GM23338 (cell line): ENCODE measurements at regions not wholly inside any gene's neighbourhood (a gene's known extent, or its start where the extent isn't known, plus 50 kb on each side); places are given as distances from the start of the nearest gene placed in this dataset.

Experiments
- ATAC-seq: fragments of 200-7000 bp; cut with Tn5 transposase; 3 replicates; pipeline ENCODE4 v1.9.1; 2020
- DNase-seq: peaks from one replicate; pipeline ENCODE4 v3.0.0-alpha.2; 2015; ENCODE audit warnings: low spot score
- H2AFZ ChIP-seq: fragments of 200-600 bp; sonication (generic); 2 replicates; pipeline ENCODE4 v1.8.0; 2016; ENCODE audit warnings: antibody characterized with exemption, mild to moderate bottlenecking, moderate library complexity
- H3F3A ChIP-seq: fragments of 200-600 bp; sonication (generic); replicated peaks from 2 replicates; pipeline ENCODE4 v1.8.0; 2017; ENCODE audit warnings: antibody characterized with exemption, mixed run types, low read depth
- H3K27ac ChIP-seq: fragments of 200-600 bp; sonication (generic); 2 replicates; pipeline ENCODE4 v1.6.1; 2016; ENCODE audit warnings: low read depth
- H3K27me3 ChIP-seq: fragments of 200-600 bp; sonication (generic); 2 replicates; pipeline ENCODE4 v1.8.0; 2016; ENCODE audit warnings: mild to moderate bottlenecking, mixed run types, moderate library complexity; ENCODE audit not compliant: insufficient read depth
- H3K36me3 ChIP-seq: fragments of 200-600 bp; sonication (generic); 2 replicates; pipeline ENCODE4 v1.8.0; 2016; ENCODE audit warnings: mild to moderate bottlenecking; ENCODE audit not compliant: insufficient read depth
- H3K4me1 ChIP-seq: fragments of 200-600 bp; sonication (generic); 2 replicates; pipeline ENCODE4 v1.8.0; 2016; ENCODE audit warnings: mild to moderate bottlenecking, moderate library complexity; ENCODE audit not compliant: insufficient read depth
- H3K4me2 ChIP-seq: fragments of 200-600 bp; sonication (generic); 2 replicates; pipeline ENCODE4 v1.7.1; 2017; ENCODE audit warnings: mixed run types
- H3K4me3 ChIP-seq: fragments of 200-600 bp; sonication (generic); 2 replicates; pipeline ENCODE4 v1.6.1; 2016; ENCODE audit warnings: mixed run types
- H3K79me2 ChIP-seq: fragments of 200-600 bp; sonication (generic); replicated peaks from 2 replicates; pipeline ENCODE4 v1.8.0; 2017; ENCODE audit warnings: mild to moderate bottlenecking; ENCODE audit not compliant: insufficient read depth
- H3K9me2 ChIP-seq: fragments of 200-600 bp; sonication (generic); 2 replicates; pipeline ENCODE4 v1.8.0; 2017; ENCODE audit not compliant: insufficient read depth
- H4K20me1 ChIP-seq: fragments of 200-600 bp; sonication (generic); replicated peaks from 2 replicates; pipeline ENCODE4 v1.8.0; 2017; ENCODE audit warnings: mild to moderate bottlenecking; ENCODE audit not compliant: insufficient read depth
- H3K27ac Mint-ChIP-seq: 2 replicates; pipeline ENCODE4 v1.8.0; 2020; ENCODE audit warnings: inconsistent platforms, mild to moderate bottlenecking, moderate library complexity, mixed read lengths
- H3K27me3 Mint-ChIP-seq: 3 replicates; pipeline ENCODE4 v1.8.0; 2022; ENCODE audit warnings: low read depth, mild to moderate bottlenecking, moderate library complexity, mixed read lengths, inconsistent platforms; ENCODE audit not compliant: insufficient read depth, poor library complexity
- H3K36me3 Mint-ChIP-seq: 3 replicates; pipeline ENCODE4 v1.8.0; 2021; ENCODE audit warnings: low read depth, mild to moderate bottlenecking, inconsistent platforms, moderate library complexity, mixed read lengths
- H3K4me1 Mint-ChIP-seq: 3 replicates; pipeline ENCODE4 v1.8.0; 2020; ENCODE audit warnings: mild to moderate bottlenecking, inconsistent platforms, mixed read lengths
- H3K4me3 Mint-ChIP-seq: 3 replicates; pipeline ENCODE4 v1.8.0; 2021; ENCODE audit warnings: moderate library complexity, mild to moderate bottlenecking, inconsistent platforms, mixed read lengths
- H3K9me3 Mint-ChIP-seq: 3 replicates; pipeline ENCODE4 v1.8.0; 2020; ENCODE audit warnings: moderate library complexity, mild to moderate bottlenecking, inconsistent platforms, mixed read lengths
- CREB1 ChIP-seq: fragments of 250-450 bp; sonication (Bioruptor Pico); IDR thresholded peaks from 2 replicates; pipeline ENCODE4 v1.5.0; 2020; ENCODE audit warnings: low read depth, mild to moderate bottlenecking, moderate library complexity
- EZH2phosphoT487 ChIP-seq: fragments of 200-600 bp; sonication (generic); IDR thresholded peaks from one replicate; pipeline ENCODE4 v1.8.1; 2018; ENCODE audit warnings: antibody characterized with exemption; ENCODE audit not compliant: unreplicated experiment
- JUNB ChIP-seq: IDR thresholded peaks from one replicate; pipeline ENCODE4 v1.6.1; 2016; ENCODE audit warnings: antibody characterized with exemption; ENCODE audit not compliant: unreplicated experiment
- STAT1 ChIP-seq: IDR thresholded peaks from one replicate; pipeline ENCODE4 v1.6.1; 2016; ENCODE audit warnings: antibody characterized with exemption; ENCODE audit not compliant: unreplicated experiment
- ZNF114 ChIP-seq: fragments of 250-450 bp; sonication (Bioruptor Pico); IDR thresholded peaks from 2 replicates; pipeline ENCODE4 v1.5.0; 2020; ENCODE audit warnings: mild to moderate bottlenecking, moderate library complexity
- TF ChIP-seq, protein P1 (sequence below): IDR thresholded peaks from 2 replicates; pipeline ENCODE4 v1.6.1; 2016; ENCODE audit warnings: antibody characterized with exemption
- TF ChIP-seq, protein P2 (sequence below): IDR thresholded peaks from one replicate; pipeline ENCODE4 v1.6.1; 2018; ENCODE audit warnings: antibody characterized with exemption; ENCODE audit not compliant: unreplicated experiment
- TF ChIP-seq, protein P3 (sequence below): fragments of 250-450 bp; sonication (Bioruptor Pico); IDR thresholded peaks from 2 replicates; pipeline ENCODE4 v1.5.0; 2020; ENCODE audit warnings: mild to moderate bottlenecking, moderate library complexity

DNA sequence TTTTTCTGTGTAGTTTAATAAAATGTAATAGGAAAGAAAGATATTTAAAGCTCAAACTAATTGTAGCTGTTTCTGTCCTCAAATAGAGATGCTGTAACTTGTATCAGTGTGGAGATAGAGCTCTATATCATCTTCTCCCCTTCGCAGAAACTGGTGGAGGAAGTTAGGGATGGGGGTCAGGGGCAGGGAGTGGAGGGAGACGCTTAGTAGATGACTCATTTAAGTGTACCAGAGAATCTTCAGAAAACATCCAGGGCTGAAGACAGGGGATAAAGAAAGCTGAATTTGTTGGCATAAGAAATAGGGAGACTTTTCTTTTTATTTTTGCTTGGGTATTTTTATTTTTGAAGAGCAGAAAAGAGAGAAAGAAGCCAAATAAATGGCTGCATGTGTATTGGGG lies 282.6 kb upstream of the DPYD start:
- no peak for DNase-seq
- Histone ChIP-seq H3F3A (no peaks in the 10 kb centered on the region), H3K27ac (no peak overlapping the region), H3K4me1 (no peaks in the 10 kb centered on the region), H3K4me3 (no peak overlapping the region), H4K20me1 (no peaks in the 10 kb centered on the region), H3K9me2 (no peaks in the 10 kb centered on the region), H3K79me2 (no peaks in the 10 kb centered on the region), H2AFZ (no peak overlapping the region), H3K27me3 (peaks cover 82% of the 10 kb centered on the region), H3K4me2 (no peak overlapping the region), H3K36me3 (no peaks in the 10 kb centered on the region)
- Mint-ChIP-seq H3K36me3 (no peaks in the 10 kb centered on the region), H3K9me3 (no peaks in the 10 kb centered on the region), H3K4me3 (no peak overlapping the region), H3K27me3 (peaks cover 30% of the 10 kb centered on the region), H3K27ac (no peak overlapping the region), H3K4me1 (peaks cover 30% of the 10 kb centered on the region)
- TF ChIP-seq JUNB, result no peak
- TF ChIP-seq, protein P1, sequence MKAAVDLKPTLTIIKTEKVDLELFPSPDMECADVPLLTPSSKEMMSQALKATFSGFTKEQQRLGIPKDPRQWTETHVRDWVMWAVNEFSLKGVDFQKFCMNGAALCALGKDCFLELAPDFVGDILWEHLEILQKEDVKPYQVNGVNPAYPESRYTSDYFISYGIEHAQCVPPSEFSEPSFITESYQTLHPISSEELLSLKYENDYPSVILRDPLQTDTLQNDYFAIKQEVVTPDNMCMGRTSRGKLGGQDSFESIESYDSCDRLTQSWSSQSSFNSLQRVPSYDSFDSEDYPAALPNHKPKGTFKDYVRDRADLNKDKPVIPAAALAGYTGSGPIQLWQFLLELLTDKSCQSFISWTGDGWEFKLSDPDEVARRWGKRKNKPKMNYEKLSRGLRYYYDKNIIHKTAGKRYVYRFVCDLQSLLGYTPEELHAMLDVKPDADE, result no peak
- TF ChIP-seq, protein P2, sequence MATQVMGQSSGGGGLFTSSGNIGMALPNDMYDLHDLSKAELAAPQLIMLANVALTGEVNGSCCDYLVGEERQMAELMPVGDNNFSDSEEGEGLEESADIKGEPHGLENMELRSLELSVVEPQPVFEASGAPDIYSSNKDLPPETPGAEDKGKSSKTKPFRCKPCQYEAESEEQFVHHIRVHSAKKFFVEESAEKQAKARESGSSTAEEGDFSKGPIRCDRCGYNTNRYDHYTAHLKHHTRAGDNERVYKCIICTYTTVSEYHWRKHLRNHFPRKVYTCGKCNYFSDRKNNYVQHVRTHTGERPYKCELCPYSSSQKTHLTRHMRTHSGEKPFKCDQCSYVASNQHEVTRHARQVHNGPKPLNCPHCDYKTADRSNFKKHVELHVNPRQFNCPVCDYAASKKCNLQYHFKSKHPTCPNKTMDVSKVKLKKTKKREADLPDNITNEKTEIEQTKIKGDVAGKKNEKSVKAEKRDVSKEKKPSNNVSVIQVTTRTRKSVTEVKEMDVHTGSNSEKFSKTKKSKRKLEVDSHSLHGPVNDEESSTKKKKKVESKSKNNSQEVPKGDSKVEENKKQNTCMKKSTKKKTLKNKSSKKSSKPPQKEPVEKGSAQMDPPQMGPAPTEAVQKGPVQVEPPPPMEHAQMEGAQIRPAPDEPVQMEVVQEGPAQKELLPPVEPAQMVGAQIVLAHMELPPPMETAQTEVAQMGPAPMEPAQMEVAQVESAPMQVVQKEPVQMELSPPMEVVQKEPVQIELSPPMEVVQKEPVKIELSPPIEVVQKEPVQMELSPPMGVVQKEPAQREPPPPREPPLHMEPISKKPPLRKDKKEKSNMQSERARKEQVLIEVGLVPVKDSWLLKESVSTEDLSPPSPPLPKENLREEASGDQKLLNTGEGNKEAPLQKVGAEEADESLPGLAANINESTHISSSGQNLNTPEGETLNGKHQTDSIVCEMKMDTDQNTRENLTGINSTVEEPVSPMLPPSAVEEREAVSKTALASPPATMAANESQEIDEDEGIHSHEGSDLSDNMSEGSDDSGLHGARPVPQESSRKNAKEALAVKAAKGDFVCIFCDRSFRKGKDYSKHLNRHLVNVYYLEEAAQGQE, result no peak
- no peak for ATAC-seq

DNA sequence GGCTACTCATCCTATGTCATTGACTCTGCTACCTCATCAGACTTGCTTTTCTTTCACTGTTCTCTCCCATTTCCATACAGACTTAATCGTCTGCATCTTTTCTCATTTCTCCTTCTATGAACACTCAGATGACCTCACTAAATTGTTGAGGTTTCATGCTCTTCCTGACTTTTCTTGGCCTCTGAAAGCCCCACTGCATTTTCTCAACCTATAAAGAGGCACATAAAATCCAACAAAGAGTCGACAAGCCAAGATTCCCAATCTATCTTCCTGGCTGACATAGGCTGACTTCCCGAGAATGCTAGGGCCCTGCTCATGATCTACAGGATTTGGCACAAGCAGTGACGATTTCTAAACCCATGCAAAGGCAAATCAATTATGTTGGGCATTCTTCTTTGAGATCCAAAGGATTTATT lies 280.8 kb upstream of the DPYD start:
- H3K36me3 ChIP-seq, result no peaks in the 10 kb centered on the region
- no peaks in the 10 kb centered on the region for H3K9me2 ChIP-seq
- ATAC-seq, result no peak
- no peak overlapping the region for H3K4me2 ChIP-seq
- H3K4me1 ChIP-seq, result no peaks in the 10 kb centered on the region
- Mint-ChIP-seq H3K4me3 (no peak overlapping the region), H3K9me3 (no peaks in the 10 kb centered on the region), H3K27ac (no peak overlapping the region), H3K4me1 (peaks cover 24% of the 10 kb centered on the region), H3K36me3 (no peaks in the 10 kb centered on the region), H3K27me3 (peaks cover 28% of the 10 kb centered on the region)
- H3F3A ChIP-seq, result no peaks in the 10 kb centered on the region
- no peak overlapping the region for H3K4me3 ChIP-seq
- H3K27ac ChIP-seq, result no peak overlapping the region
- no peaks in the 10 kb centered on the region for H4K20me1 ChIP-seq
- H3K27me3 ChIP-seq, result peaks cover 67% of the 10 kb centered on the region
- no peak overlapping the region for H2AFZ ChIP-seq
- DNase-seq, result no peak
- H3K79me2 ChIP-seq, result no peaks in the 10 kb centered on the region
- no peak for TF ChIP-seq CREB1
- no peak for TF ChIP-seq STAT1
- TF ChIP-seq ZNF114, result no peak
- TF ChIP-seq EZH2phosphoT487, result no peak
- TF ChIP-seq, protein P3, sequence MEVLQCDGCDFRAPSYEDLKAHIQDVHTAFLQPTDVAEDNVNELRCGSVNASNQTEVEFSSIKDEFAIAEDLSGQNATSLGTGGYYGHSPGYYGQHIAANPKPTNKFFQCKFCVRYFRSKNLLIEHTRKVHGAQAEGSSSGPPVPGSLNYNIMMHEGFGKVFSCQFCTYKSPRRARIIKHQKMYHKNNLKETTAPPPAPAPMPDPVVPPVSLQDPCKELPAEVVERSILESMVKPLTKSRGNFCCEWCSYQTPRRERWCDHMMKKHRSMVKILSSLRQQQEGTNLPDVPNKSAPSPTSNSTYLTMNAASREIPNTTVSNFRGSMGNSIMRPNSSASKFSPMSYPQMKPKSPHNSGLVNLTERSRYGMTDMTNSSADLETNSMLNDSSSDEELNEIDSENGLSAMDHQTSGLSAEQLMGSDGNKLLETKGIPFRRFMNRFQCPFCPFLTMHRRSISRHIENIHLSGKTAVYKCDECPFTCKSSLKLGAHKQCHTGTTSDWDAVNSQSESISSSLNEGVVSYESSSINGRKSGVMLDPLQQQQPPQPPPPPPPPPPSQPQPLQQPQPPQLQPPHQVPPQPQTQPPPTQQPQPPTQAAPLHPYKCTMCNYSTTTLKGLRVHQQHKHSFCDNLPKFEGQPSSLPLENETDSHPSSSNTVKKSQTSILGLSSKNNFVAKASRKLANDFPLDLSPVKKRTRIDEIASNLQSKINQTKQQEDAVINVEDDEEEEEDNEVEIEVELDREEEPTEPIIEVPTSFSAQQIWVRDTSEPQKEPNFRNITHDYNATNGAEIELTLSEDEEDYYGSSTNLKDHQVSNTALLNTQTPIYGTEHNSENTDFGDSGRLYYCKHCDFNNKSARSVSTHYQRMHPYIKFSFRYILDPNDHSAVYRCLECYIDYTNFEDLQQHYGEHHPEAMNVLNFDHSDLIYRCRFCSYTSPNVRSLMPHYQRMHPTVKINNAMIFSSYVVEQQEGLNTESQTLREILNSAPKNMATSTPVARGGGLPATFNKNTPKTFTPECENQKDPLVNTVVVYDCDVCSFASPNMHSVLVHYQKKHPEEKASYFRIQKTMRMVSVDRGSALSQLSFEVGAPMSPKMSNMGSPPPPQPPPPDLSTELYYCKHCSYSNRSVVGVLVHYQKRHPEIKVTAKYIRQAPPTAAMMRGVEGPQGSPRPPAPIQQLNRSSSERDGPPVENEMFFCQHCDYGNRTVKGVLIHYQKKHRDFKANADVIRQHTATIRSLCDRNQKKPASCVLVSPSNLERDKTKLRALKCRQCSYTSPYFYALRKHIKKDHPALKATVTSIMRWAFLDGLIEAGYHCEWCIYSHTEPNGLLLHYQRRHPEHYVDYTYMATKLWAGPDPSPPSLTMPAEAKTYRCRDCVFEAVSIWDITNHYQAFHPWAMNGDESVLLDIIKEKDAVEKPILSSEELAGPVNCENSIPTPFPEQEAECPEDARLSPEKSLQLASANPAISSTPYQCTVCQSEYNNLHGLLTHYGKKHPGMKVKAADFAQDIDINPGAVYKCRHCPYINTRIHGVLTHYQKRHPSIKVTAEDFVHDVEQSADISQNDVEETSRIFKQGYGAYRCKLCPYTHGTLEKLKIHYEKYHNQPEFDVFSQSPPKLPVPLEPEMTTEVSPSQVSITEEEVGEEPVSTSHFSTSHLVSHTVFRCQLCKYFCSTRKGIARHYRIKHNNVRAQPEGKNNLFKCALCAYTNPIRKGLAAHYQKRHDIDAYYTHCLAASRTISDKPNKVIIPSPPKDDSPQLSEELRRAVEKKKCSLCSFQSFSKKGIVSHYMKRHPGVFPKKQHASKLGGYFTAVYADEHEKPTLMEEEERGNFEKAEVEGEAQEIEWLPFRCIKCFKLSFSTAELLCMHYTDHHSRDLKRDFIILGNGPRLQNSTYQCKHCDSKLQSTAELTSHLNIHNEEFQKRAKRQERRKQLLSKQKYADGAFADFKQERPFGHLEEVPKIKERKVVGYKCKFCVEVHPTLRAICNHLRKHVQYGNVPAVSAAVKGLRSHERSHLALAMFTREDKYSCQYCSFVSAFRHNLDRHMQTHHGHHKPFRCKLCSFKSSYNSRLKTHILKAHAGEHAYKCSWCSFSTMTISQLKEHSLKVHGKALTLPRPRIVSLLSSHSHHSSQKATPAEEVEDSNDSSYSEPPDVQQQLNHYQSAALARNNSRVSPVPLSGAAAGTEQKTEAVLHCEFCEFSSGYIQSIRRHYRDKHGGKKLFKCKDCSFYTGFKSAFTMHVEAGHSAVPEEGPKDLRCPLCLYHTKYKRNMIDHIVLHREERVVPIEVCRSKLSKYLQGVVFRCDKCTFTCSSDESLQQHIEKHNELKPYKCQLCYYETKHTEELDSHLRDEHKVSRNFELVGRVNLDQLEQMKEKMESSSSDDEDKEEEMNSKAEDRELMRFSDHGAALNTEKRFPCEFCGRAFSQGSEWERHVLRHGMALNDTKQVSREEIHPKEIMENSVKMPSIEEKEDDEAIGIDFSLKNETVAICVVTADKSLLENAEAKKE, result no peak
- TF ChIP-seq, protein P2, result no peak
